ENCODE measurements at regions not wholly inside any gene's neighbourhood (a gene's known extent, or its start where the extent isn't known, plus 50 kb on each side); places are given as distances from the start of the nearest gene placed in this dataset.

DNA sequence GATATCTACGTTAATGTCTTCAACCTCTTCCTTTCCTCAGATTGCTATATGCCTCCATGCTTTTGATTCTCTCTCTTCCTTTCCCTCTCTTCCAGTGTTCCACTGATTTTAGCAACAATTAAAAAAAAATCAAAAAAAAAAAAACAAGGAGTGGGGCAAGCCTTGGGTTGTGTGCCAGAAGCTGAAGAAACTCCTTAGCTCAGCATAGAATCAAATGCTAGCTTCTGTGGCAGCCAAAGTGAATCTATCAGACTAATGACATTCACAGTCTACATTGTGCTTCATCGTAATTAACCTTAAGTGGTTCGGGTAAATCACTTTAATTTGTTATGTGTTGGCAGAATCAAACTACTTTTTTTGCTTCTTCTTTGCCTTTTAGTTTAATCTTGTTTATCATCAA lies 237.3 kb downstream of the TMEM167A start:
- DNase-seq: no peak

DNA sequence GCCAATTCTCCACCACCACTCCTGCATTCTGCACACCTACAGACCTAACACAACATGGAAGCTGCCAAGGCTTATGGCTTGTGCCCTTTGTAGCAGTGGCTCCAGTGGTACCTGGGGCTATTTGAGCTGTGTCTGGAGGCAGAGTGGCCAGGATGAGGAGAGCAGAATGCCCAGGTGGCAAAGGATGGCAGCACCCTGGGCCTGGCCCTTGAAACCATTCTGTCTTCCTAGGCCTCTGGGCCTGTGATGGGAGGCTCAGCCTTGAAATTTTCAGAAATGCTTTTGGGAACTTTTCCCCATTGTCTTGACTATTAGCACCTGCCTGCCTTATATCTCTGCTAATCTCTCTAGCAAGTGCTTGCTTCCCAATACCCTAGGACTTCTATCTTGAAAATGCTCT lies 241.7 kb downstream of the TMEM167A start:
- DNase-seq: no peak

DNA sequence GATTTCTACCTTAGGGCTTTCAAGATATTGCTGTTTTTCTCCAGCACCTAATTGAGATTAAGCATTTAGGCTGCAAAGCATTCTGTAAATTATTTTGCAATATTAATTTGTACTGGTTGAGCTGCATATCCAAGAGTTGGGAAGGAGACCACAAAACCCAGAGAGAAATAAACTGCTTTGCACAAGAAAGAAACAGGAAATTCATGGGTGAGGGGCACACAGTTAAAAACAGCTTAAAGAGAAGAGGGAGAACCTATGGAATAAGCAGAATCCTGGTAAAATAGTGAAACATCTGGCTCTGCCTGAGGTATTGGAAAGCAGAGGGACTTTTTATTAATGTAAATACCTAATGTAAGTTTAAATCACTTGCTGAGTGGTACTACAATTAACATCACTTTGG lies 243.0 kb downstream of the TMEM167A start:
- DNase-seq: no peak

DNA sequence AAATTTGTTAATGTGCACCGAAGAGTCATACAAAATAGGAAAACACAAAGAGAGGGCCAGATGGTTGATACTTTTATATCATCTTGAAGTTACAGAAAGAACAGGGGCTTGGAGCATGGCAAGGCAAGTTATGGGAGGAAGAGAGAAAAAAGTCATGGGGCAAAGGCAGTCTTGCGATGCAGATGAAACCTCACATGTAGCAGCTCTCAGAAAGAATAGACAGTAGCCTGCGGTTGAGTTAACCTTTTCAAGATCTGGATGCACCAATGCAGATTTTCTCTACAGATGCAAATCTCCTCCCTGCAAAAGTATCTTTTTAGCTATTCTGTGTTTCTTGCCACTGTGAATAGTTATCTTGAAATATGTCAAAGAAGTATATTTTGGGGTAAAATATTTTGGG lies 243.9 kb downstream of the TMEM167A start:
- no peak for DNase-seq

DNA sequence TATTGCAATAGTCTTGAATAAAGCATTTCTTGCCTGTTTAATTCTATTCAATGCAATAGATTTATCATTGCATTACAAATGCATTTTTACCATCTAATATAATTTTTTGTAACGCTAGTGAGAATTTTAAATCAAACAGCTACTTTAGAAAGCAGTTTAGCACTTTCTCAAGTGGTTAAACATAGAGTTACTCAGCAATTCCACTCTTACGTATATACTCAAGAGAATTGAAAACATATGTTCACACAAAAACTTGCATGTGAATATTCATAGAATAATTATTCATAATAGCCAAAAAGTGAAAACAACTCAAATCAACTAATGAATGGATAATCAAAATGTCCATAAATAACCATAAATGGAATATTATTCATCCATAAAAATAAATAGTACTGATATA lies 244.7 kb downstream of the TMEM167A start:
- DNase-seq: no peak

DNA sequence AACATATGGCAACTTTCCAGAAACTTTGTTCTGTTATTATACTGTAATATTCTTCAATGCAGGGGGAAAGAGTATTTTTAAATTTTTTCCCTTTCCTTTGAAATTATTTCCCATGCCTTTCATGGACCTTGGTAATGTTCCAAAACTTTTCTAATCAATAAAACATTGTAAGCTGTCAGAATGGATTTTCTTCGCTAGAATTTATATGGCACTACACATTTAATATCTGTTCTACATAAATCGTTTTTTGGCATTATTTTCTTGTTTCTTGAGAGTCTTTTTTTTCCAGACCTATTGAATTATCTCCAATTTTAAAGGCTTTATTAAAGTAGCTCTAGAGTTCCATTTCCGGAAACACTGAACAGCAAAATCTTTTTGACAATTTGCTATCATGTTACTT lies 249.0 kb downstream of the TMEM167A start:
- DNase-seq: no peak

DNA sequence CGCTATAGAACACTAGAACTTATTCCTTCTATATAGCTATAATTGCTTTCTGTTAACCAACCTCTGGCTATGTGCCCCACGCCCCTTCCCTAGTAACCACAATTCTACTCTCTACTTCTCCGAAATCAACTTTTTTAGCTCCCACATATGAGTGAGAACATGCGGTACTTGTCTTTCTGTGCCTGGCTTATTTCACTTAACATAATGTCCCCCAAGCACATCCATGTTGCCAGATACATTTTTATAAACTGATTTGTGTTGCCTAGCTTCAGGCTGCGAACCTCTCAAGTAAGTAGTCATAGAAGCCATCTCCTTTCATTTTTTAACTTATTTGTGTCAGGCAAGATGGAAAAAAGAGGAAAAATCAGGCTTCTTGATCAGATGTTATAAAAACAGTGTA lies 249.5 kb downstream of the TMEM167A start:
- DNase-seq: no peak

DNA sequence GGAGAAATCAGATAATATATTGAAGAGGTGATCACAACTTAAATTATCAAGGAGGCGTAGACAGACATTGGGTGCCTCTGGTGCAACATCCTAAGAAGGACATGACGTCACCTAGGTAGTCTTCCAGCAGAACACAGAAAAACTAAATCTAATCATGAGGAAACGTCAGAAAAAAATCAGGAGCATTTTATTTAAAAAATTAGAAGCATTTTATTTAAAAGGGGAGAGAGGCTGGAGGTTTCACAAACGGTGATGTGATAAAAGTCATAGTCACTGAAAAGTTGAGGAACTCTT lies 254.6 kb downstream of the TMEM167A start:
- no peak for DNase-seq

DNA sequence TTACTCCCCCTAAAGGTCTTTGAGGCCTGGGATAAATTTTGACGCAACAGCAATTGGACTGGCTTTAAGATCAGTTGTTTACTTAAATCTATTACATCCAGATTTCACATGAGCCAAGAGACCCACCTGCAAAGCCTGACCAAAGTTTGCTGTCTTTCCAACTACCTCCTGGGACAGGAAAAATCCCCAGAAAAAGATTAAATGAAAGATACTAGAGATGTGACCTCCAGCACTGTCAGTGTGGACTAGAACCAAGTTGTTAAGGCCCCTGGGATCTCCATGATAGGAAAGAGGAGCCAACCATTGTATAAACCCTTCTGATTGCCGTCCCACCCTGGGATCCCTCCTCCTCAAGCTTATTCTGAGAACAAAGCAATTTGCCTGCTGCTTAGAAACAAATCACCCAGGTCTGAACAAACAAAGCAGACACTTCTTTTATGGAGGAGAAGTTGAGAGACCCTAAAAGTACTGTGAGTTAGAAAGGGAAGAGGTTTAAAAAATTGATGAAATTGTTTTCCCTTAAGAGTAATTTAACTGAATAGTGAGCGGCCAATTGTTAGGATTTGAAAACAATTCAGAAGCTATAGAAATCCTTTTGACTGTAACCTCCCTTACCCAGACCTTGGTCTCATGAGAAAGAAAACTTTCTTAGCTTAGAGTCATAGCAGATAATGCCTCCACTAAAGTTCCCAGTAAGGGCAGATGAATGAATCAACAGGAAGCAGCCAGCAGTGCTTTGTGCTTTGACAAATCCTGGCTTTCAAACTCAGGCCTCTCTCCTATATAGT lies 255.2 kb downstream of the TMEM167A start:
- no peak for DNase-seq

DNA sequence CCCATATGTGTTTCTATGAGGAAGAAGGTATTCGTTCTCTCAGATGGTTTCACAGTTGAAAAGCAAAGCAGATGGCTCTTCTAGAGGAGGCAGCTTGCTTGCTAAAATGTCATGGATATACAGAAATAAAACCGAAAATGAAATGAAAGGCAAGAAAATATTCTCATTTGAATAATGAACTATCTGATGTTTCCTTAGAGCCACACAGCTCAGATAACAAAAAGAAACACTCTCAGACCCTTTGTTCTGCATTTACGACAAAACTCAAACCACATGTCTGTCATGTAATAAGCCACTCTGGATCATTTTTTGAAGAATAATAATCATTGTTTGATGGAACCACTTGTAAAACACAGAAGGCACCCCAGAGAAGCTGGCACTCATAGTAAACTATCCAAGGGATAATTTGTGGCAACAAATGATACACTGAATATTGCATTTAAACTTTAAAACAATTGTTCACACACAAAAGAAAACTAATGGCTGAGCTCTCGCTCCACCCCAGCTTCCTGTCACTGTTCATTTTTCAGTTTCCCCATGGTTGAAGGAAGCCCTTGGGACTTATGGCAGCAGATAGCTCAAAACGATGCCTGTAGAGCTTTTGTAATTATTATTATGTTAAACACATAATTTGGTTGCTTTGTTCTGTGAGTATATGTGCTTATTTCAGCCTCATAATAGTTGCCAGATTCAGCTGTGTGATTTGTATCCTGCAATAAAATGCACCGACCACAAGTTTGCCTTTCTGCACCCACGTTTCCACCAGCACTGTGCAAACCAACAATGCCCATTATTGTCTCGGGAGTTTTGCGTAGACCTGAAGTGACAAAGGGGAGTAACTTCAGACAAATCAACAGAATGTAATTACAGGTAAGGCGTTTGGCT lies 256.0 kb downstream of the TMEM167A start:
- no peak for DNase-seq

DNA sequence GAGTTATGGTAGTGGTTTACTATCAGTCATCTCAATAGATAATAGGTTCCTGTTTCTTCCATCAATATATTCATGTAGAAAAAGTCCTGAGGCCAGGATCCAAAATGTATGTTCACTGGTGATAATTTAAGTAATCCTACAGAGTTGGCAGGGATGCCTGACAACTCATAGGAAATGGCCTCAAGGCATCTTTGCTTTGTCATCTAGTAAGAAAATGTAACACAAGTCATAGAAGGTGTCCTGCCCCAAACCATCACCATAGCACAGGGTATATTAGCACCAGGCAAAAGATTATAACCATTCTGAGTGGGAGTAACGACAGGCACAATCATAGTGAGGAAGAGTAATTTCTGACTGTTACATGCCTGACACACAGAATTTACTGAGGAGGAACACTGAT lies 257.0 kb downstream of the TMEM167A start:
- DNase-seq: no peak

DNA sequence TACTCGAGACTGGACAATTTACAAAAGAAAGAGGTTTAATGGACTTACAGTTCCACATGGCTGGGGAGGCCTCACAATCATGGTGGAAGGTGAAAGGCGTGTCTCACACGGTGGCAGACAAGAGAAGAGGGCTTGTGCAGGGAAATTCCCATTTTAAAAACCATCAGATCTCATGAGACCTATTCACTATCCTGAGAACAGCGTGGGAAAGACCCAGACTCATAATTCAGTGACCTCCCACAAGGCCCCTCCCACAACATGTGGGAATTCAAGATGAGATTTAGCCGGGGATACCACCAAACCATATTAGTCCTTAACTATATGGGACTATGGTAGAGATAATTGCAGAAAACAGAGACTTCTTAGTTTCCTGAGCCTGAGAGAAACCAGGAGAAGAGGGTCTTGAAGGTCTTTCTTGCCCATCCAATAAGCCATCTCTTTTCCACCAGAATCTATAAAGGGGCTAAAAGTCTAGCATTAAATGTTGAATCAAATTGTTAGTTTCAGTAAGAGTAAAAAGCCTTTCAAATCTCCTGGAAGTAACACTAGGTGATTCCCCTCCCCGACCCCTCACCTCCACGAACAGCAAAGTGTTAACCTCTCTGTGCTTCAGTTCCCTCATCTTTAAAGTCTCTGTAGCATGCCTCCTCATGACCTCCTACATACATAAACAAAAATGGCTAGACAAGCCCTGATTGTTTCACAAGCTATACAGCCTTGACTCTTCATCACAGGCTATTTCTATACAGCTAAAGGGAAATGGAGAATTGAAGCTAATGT lies 259.1 kb downstream of the TMEM167A start:
- DNase-seq: no peak

DNA sequence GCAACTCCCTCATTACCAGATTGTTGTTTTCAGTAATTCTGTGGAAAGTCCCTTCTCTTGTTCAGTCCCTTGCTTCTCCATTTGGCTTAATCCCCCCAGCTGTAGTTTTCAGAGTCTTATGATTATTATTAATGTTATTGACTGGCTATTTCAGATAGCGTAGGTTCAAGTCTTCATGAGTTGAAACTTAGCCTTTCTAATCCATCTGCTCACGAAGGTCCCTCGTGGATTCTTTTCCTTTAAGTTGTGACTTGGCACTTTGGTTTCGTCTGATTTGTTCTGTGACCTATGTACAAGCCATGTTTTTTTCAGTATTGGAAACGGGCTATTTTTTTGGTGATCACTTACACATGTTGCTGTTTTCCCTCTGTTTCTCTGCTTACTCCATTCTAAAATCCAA lies 260.3 kb downstream of the TMEM167A start:
- no peak for DNase-seq

DNA sequence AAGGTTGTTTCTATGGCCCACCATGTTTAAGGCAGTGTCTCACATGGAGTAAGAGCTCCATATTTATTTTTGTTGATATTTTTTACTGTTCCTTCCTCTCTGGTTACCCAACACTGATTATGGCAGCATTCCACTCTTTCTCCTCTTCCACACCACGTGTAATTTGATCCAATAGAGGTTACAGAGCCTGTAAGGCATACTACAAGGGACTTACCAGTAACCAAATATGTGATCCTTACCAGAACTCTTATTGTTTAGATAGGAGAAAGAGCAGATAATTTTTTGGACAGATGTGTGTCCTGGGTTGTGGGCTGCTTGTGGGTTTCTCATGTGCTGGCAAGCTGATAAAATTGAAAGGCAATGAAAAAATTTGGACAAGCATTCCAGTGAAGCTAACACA lies 261.3 kb downstream of the TMEM167A start:
- no peak for DNase-seq

DNA sequence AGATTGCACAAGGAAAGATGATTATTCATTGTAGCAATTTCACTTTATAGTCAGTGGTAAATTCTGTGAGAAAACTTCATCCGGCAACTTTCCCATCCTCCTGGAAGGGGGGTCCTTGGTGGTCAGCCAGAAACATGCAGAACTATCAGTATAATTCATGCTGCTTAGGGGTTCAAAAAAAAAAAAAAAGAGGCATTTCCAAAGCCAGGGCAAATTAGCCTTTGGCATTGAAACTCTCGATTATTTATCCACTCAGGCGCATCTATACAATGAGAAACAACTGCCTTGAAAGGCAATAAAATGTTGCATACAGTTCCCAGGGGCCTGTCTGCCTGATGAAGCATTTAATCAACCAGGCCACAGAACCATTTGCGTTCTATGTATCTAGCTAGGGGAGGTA lies 263.3 kb downstream of the TMEM167A start:
- no peak for DNase-seq

DNA sequence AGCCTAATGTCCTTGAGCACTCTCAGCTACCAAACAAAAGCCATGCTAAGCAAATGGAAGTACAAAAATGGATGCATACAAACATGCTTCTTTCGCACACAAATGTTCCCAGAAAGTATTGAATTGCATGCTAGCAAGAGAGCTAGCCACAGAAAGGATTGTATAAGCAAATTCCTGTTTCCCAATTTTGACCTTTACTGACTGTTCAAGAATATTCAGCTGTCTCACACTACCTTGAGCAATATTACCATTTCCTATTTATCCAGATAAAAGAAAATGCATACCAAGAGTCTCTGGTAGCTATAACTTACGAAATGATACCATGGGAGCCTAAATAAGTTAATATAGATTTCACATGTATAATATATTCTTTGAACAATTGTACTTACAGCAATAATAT lies 264.6 kb downstream of the TMEM167A start:
- DNase-seq: no peak

DNA sequence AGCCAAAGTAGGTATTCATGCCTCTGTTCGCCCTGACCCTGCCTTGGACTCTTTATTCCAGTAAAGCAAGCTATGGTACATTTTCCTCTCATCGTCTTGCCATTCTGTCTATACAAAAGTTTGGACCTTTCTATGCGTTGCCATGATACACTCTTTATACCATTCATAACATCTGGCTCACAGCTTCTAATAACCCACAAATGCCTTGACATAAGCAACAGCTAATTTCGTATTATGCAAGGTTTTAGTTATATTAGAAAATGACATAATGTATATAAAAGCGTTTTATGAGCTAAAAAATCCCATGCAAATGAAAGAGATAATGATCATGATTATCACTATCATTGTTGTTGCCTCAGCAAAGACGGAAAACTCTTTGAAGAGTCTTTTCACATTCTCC lies 265.7 kb downstream of the TMEM167A start:
- no peak for DNase-seq

DNA sequence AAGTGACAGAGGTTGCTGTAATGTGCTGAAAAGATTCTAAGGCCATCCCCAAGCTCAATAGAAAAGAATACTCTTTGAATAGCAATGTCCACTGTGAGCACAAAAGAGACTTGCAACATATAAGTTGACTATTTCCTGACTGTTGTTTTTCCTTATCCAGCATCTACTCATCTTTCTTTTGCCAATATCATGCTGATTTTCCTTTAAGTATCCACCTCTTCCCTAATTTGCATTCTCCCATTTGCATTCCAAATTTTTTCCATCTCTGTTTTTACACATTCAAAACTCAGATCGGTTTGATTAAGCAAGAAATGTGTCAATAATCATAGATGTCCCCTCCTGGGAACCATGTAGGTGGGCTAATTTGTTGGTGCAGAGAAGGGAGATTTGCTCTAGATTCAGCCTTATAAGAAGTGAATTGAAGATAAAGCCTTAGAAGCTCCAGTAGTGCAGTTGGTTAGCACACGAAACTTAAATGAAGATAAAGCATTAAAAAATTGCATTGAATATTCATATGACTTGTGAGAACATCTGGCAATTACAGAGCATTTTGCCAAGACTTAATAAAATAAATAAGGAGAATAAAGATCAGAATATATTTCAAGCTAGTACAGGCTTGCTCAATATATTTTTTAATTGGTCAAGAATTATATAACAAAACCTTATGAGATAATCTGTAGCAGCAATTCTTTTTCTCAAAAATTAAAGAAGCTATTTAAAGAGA lies 267.6 kb downstream of the TMEM167A start:
- no peak for DNase-seq

DNA sequence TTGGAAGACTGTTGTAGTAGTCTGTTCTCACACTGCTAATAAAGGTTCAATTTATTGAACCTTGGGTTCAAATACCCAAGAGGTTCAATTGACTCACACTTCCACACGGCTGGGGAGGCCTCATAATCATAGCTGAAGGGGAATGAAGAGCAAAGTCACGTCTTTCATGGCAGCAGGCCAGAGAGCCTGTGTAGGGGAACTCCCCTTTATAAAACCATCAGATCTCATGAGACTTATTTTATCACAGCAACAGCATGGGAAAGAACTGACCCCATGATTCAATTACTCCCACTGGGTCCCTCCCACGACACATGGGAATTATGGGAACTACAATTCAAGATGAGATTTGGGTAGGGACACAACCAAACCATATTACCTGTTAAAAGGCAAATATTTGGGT lies 268.2 kb downstream of the TMEM167A start:
- no peak for DNase-seq

DNA sequence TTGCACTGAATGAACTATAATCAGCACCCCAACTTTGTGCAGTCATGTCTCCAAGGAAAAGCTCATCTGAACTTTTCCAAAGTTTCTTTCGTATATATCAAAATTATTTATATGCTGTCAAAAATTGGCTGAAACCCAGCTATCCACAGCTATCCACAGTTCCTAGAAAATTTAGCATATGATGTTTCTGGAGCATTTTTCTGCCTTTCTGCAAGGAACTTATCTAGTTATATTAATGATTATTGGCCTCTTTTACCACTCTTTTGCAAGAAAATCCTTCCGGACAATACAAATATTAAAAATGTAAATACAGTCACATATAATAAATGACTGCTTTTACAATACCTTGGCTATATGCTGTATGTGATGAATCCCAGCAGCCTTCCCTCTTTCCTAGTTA lies 270.2 kb downstream of the TMEM167A start:
- no peak for DNase-seq

DNA sequence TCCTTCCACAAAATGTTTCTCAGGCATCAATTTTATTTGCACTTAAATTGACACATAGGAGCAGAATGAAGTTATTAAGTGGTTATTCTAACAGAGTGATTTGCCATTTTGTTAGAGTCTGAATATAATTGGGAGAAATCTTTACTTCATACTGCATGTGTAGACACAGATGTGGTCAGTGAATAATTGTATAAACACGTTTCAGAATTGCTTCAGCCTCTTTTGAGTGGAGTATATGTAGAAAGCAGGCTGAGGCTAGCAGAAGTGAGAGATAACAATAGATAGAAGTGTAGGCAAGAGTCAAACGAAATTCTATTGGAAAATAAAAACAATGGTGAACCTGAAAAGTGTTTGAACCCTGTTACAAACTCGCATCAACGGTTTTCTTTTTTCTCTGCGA lies 270.7 kb downstream of the TMEM167A start:
- no peak for DNase-seq

DNA sequence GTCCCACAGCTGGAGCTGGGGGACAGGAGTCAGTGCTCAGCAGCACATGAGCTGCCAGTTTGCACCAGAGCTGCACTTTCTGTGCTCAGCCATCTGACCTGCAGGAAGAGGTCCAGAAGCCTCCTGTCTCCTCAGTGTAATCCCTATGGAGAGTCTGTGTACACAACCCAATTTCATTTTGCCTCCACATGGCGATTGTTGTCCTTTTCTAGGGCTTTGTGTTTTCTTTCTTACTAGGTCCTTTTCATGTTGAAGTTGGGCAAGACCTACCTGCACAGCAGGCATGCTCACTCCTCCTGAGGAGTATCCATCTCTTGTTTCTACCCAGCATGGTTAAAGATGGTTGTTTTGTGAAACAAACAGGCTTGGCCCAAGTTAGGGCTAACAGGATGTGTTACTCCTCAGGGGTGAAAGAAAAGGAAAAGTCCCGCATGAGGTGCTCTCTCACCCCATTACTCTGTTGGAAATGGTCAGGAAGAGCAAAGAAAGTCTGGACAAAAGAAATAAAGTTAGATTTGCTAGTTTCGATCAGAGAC lies 273.0 kb downstream of the TMEM167A start:
- no peak for DNase-seq

DNA sequence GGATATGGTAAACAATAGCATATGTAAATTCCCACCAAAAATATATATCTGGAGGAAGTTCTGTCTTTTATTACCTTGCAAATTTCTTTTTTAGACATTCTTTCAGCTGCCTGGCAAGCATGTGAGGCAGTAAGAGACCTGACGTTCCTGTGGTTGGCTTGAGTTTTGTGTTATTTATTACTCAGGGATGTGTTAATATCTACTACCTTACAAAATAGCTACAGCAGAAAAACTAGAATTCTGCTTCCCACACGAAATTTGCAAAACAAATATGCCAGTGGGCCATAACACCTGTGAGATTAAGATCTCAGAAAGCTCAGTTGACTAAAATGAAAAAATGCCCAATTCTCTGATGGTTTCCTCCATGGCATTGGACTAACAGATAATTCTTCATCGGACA lies 274.2 kb downstream of the TMEM167A start:
- DNase-seq: no peak

Measured in activated naive CD4-positive, alpha-beta T cell treated with Interleukin-2 at 50 U/mL for 16 hours (primary cell).